ENCODE measurements at regions not wholly inside any gene's neighbourhood (a gene's known extent, or its start where the extent isn't known, plus 50 kb on each side); places are given as distances from the start of the nearest gene placed in this dataset.

DNA sequence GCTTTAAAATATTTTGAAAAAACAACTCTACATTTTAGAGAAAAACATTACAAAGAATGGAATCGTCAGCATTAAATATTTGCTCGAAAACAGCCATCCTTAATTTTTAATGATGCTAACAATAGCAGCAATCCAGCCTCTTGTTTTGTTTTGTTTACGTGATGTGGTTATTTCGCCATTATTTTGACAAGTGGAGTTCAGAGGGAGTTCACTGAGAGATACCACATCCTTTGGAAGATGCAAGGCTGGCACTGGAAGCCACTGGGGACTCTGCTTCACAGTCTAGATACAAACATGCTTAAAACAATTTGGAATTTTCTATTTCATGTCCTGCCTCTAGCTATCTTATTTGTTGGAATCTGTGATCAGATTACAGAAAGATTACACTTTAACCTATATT lies 556.3 kb downstream of the PCDH17 start (continued):
- TF ChIP-seq, protein P1, sequence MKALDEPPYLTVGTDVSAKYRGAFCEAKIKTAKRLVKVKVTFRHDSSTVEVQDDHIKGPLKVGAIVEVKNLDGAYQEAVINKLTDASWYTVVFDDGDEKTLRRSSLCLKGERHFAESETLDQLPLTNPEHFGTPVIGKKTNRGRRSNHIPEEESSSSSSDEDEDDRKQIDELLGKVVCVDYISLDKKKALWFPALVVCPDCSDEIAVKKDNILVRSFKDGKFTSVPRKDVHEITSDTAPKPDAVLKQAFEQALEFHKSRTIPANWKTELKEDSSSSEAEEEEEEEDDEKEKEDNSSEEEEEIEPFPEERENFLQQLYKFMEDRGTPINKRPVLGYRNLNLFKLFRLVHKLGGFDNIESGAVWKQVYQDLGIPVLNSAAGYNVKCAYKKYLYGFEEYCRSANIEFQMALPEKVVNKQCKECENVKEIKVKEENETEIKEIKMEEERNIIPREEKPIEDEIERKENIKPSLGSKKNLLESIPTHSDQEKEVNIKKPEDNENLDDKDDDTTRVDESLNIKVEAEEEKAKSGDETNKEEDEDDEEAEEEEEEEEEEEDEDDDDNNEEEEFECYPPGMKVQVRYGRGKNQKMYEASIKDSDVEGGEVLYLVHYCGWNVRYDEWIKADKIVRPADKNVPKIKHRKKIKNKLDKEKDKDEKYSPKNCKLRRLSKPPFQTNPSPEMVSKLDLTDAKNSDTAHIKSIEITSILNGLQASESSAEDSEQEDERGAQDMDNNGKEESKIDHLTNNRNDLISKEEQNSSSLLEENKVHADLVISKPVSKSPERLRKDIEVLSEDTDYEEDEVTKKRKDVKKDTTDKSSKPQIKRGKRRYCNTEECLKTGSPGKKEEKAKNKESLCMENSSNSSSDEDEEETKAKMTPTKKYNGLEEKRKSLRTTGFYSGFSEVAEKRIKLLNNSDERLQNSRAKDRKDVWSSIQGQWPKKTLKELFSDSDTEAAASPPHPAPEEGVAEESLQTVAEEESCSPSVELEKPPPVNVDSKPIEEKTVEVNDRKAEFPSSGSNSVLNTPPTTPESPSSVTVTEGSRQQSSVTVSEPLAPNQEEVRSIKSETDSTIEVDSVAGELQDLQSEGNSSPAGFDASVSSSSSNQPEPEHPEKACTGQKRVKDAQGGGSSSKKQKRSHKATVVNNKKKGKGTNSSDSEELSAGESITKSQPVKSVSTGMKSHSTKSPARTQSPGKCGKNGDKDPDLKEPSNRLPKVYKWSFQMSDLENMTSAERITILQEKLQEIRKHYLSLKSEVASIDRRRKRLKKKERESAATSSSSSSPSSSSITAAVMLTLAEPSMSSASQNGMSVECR (CRISPR knock-in tag; IDR thresholded peaks at IDR 0.05; ENCODE audit: borderline replicate concordance): no peak
- TF ChIP-seq, protein P2, sequence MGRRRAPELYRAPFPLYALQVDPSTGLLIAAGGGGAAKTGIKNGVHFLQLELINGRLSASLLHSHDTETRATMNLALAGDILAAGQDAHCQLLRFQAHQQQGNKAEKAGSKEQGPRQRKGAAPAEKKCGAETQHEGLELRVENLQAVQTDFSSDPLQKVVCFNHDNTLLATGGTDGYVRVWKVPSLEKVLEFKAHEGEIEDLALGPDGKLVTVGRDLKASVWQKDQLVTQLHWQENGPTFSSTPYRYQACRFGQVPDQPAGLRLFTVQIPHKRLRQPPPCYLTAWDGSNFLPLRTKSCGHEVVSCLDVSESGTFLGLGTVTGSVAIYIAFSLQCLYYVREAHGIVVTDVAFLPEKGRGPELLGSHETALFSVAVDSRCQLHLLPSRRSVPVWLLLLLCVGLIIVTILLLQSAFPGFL (CRISPR knock-in tag; IDR thresholded peaks at IDR 0.05; ENCODE audit: borderline replicate concordance): no peak
- TF ChIP-seq, protein P3, sequence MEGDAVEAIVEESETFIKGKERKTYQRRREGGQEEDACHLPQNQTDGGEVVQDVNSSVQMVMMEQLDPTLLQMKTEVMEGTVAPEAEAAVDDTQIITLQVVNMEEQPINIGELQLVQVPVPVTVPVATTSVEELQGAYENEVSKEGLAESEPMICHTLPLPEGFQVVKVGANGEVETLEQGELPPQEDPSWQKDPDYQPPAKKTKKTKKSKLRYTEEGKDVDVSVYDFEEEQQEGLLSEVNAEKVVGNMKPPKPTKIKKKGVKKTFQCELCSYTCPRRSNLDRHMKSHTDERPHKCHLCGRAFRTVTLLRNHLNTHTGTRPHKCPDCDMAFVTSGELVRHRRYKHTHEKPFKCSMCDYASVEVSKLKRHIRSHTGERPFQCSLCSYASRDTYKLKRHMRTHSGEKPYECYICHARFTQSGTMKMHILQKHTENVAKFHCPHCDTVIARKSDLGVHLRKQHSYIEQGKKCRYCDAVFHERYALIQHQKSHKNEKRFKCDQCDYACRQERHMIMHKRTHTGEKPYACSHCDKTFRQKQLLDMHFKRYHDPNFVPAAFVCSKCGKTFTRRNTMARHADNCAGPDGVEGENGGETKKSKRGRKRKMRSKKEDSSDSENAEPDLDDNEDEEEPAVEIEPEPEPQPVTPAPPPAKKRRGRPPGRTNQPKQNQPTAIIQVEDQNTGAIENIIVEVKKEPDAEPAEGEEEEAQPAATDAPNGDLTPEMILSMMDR (IDR thresholded peaks at IDR 0.05): no peak
- TF ChIP-seq, protein P4, sequence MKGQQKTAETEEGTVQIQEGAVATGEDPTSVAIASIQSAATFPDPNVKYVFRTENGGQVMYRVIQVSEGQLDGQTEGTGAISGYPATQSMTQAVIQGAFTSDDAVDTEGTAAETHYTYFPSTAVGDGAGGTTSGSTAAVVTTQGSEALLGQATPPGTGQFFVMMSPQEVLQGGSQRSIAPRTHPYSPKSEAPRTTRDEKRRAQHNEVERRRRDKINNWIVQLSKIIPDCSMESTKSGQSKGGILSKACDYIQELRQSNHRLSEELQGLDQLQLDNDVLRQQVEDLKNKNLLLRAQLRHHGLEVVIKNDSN (CRISPR knock-in tag; IDR thresholded peaks at IDR 0.05): no peak
- TF ChIP-seq NR2C2 (CRISPR knock-in tag; IDR thresholded peaks at IDR 0.05) (no peak), HMGA2 (CRISPR knock-in tag; IDR thresholded peaks at IDR 0.05) (no peak), ESRRA (CRISPR knock-in tag; IDR thresholded peaks at IDR 0.05; ENCODE audit: borderline replicate concordance) (no peak), NR3C1 (CRISPR knock-in tag; conservative IDR thresholded peaks at IDR 0.05; ENCODE audit: low read depth) (no peak), GRHL2 (CRISPR knock-in tag; IDR thresholded peaks at IDR 0.05; ENCODE audit: insufficient replicate concordance, severe bottlenecking) (no peak), PRRX2 (CRISPR knock-in tag; IDR thresholded peaks at IDR 0.05) (no peak)
- TF ChIP-seq, protein P5, sequence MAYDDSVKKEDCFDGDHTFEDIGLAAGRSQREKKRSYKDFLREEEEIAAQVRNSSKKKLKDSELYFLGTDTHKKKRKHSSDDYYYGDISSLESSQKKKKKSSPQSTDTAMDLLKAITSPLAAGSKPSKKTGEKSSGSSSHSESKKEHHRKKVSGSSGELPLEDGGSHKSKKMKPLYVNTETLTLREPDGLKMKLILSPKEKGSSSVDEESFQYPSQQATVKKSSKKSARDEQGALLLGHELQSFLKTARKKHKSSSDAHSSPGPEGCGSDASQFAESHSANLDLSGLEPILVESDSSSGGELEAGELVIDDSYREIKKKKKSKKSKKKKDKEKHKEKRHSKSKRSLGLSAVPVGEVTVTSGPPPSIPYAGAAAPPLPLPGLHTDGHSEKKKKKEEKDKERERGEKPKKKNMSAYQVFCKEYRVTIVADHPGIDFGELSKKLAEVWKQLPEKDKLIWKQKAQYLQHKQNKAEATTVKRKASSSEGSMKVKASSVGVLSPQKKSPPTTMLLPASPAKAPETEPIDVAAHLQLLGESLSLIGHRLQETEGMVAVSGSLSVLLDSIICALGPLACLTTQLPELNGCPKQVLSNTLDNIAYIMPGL (CRISPR knock-in tag; IDR thresholded peaks at IDR 0.05): no peak
- TF ChIP-seq, protein P6, sequence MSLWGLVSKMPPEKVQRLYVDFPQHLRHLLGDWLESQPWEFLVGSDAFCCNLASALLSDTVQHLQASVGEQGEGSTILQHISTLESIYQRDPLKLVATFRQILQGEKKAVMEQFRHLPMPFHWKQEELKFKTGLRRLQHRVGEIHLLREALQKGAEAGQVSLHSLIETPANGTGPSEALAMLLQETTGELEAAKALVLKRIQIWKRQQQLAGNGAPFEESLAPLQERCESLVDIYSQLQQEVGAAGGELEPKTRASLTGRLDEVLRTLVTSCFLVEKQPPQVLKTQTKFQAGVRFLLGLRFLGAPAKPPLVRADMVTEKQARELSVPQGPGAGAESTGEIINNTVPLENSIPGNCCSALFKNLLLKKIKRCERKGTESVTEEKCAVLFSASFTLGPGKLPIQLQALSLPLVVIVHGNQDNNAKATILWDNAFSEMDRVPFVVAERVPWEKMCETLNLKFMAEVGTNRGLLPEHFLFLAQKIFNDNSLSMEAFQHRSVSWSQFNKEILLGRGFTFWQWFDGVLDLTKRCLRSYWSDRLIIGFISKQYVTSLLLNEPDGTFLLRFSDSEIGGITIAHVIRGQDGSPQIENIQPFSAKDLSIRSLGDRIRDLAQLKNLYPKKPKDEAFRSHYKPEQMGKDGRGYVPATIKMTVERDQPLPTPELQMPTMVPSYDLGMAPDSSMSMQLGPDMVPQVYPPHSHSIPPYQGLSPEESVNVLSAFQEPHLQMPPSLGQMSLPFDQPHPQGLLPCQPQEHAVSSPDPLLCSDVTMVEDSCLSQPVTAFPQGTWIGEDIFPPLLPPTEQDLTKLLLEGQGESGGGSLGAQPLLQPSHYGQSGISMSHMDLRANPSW (CRISPR knock-in tag; conservative IDR thresholded peaks at IDR 0.05; ENCODE audit: low read depth): no peak
- TF ChIP-seq, protein P7, sequence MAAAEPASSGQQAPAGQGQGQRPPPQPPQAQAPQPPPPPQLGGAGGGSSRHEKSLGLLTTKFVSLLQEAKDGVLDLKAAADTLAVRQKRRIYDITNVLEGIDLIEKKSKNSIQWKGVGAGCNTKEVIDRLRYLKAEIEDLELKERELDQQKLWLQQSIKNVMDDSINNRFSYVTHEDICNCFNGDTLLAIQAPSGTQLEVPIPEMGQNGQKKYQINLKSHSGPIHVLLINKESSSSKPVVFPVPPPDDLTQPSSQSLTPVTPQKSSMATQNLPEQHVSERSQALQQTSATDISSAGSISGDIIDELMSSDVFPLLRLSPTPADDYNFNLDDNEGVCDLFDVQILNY (CRISPR knock-in tag; IDR thresholded peaks at IDR 0.05): no peak

All from WTC11 (cell line).